Neural progenitor cell (in vitro differentiated cells): ENCODE measurements at regions not wholly inside any gene's neighbourhood (a gene's known extent, or its start where the extent isn't known, plus 50 kb on each side); places are given as distances from the start of the nearest gene placed in this dataset.

Source experiments
- DNase-seq: peaks from one replicate; pipeline ENCODE4 v3.0.0-alpha.2; 2016; ENCODE audit warnings: low spot score
- H2AFZ ChIP-seq: fragments of 200-600 bp; sonication (generic); replicated peaks from 2 replicates; pipeline ENCODE4 v1.6.1; 2016; ENCODE audit warnings: antibody characterized with exemption
- H3F3A ChIP-seq: fragments of 200-600 bp; sonication (generic); 2 replicates; pipeline ENCODE4 v1.6.1; 2016; ENCODE audit warnings: antibody characterized with exemption, low read depth
- H3K27ac ChIP-seq: fragments of 200-600 bp; sonication (generic); 2 replicates; pipeline ENCODE4 v1.5.1; 2016; ENCODE audit warnings: mild to moderate bottlenecking
- H3K27me3 ChIP-seq: fragments of 200-600 bp; sonication (generic); 2 replicates; pipeline ENCODE4 v1.6.1; 2016; ENCODE audit warnings: mild to moderate bottlenecking, moderate library complexity
- H3K36me3 ChIP-seq: fragments of 200-600 bp; sonication (generic); 2 replicates; pipeline ENCODE4 v1.5.1; 2016
- H3K4me1 ChIP-seq: fragments of 200-600 bp; sonication (generic); 2 replicates; pipeline ENCODE4 v1.6.1; 2016; ENCODE audit warnings: mixed run types
- H3K4me2 ChIP-seq: fragments of 200-600 bp; sonication (generic); 2 replicates; pipeline ENCODE4 v1.6.1; 2016
- H3K4me3 ChIP-seq: fragments of 200-600 bp; sonication (generic); 2 replicates; pipeline ENCODE4 v1.5.1; 2016
- H3K79me2 ChIP-seq: fragments of 200-600 bp; sonication (generic); 2 replicates; pipeline ENCODE4 v1.6.1; 2016; ENCODE audit warnings: low read depth
- H3K9ac ChIP-seq: fragments of 200-600 bp; sonication (generic); 2 replicates; pipeline ENCODE4 v1.6.1; 2016
- H3K9me3 ChIP-seq: fragments of 200-600 bp; sonication (generic); 2 replicates; pipeline ENCODE4 v1.5.1; 2016; ENCODE audit warnings: low read depth
- H4K20me1 ChIP-seq: fragments of 200-600 bp; sonication (generic); 2 replicates; pipeline ENCODE4 v1.6.1; 2016; ENCODE audit warnings: low read depth
- H3K27ac Mint-ChIP-seq: 3 replicates; pipeline ENCODE4 v1.8.0; 2021; ENCODE audit warnings: mixed read lengths
- H3K27me3 Mint-ChIP-seq: 2 replicates; pipeline ENCODE4 v1.8.0; 2022; ENCODE audit warnings: low read depth, mild to moderate bottlenecking, inconsistent platforms, moderate library complexity, mixed read lengths; ENCODE audit not compliant: insufficient read depth
- H3K36me3 Mint-ChIP-seq: 3 replicates; pipeline ENCODE4 v1.8.0; 2021; ENCODE audit warnings: mixed read lengths
- H3K4me1 Mint-ChIP-seq: 3 replicates; pipeline ENCODE4 v1.8.0; 2021; ENCODE audit warnings: mixed read lengths
- H3K4me3 Mint-ChIP-seq: 3 replicates; pipeline ENCODE4 v1.8.0; 2021; ENCODE audit warnings: mild to moderate bottlenecking, moderate library complexity, mixed read lengths
- H3K9me3 Mint-ChIP-seq: 3 replicates; pipeline ENCODE4 v1.8.0; 2020; ENCODE audit warnings: mixed read lengths
- EZH2 ChIP-seq: fragments of 200-600 bp; sonication (generic); IDR thresholded peaks from 2 replicates; pipeline ENCODE4 v1.6.1; 2017; ENCODE audit warnings: antibody characterized with exemption, mild to moderate bottlenecking, moderate library complexity
- EZH2phosphoT487 ChIP-seq: fragments of 200-600 bp; sonication (generic); IDR thresholded peaks from 2 replicates; pipeline ENCODE4 v1.6.1; 2017; ENCODE audit warnings: antibody characterized with exemption
- TF ChIP-seq, protein P1 (sequence below): fragments of 200-600 bp; sonication (generic); IDR thresholded peaks from 2 replicates; pipeline ENCODE4 v1.5.1; 2017; ENCODE audit warnings: antibody characterized with exemption, mild to moderate bottlenecking

DNA sequence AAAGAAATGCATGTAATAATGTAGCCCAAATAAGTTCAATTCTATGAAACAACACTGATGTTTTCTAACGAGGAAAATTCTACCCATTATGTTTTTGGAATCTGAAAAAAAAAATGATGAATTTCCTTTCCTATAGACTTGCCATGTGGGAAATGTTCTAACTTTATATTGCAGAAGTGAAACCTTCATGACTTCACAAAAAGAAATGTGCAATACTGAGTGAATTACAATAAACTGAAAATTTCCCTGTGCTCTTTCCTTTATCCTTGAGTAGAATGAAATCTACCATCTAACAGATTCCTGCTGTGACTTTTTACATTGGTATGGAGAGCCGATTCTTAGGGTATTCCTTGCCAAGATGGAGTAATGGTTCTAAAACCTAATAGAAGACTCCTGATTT is 1622.5 kb downstream of the MAT2B start:
- no peak overlapping the region for H2AFZ ChIP-seq
- H3K9me3 ChIP-seq: no peaks in the 10 kb centered on the region
- H3K36me3 ChIP-seq: no peaks in the 10 kb centered on the region
- Mint-ChIP-seq H3K27ac (no peak overlapping the region), H3K4me3 (no peak overlapping the region), H3K4me1 (peaks cover 2% of the 10 kb centered on the region), H3K9me3 (no peaks in the 10 kb centered on the region), H3K36me3 (no peaks in the 10 kb centered on the region), H3K27me3 (no peaks in the 10 kb centered on the region)
- H3K9ac ChIP-seq: no peak overlapping the region
- TF ChIP-seq EZH2phosphoT487 (no peak), EZH2 (no peak)
- TF ChIP-seq, protein P1, sequence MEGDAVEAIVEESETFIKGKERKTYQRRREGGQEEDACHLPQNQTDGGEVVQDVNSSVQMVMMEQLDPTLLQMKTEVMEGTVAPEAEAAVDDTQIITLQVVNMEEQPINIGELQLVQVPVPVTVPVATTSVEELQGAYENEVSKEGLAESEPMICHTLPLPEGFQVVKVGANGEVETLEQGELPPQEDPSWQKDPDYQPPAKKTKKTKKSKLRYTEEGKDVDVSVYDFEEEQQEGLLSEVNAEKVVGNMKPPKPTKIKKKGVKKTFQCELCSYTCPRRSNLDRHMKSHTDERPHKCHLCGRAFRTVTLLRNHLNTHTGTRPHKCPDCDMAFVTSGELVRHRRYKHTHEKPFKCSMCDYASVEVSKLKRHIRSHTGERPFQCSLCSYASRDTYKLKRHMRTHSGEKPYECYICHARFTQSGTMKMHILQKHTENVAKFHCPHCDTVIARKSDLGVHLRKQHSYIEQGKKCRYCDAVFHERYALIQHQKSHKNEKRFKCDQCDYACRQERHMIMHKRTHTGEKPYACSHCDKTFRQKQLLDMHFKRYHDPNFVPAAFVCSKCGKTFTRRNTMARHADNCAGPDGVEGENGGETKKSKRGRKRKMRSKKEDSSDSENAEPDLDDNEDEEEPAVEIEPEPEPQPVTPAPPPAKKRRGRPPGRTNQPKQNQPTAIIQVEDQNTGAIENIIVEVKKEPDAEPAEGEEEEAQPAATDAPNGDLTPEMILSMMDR: no peak
- no peaks in the 10 kb centered on the region for H3K79me2 ChIP-seq
- no peak overlapping the region for H3K27ac ChIP-seq
- no peak for DNase-seq
- H3F3A ChIP-seq: no peaks in the 10 kb centered on the region
- no peak overlapping the region for H3K4me2 ChIP-seq
- H3K27me3 ChIP-seq: no peaks in the 10 kb centered on the region
- no peaks in the 10 kb centered on the region for H4K20me1 ChIP-seq
- H3K4me3 ChIP-seq: no peak overlapping the region
- no peaks in the 10 kb centered on the region for H3K4me1 ChIP-seq

DNA sequence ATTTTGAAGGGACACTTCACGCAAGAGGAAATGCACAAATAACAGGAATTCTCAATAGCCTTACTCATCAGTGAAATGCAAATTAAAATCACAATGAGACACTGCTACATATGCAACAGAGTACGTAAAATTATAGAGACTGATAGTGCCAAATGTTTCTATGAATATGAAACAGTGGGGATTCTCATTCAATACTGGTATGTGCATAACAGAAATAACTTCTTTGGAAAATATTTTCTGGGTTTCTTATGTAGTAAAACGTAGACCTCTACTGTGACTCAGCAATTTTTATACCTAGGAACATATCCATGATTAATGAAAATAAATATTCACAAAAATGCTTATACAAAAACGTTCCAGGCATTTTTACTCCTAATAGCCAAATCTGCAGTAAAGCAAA is 1625.2 kb downstream of the MAT2B start:
- Mint-ChIP-seq H3K27me3 (no peaks in the 10 kb centered on the region), H3K4me3 (no peak overlapping the region), H3K27ac (no peak overlapping the region), H3K36me3 (no peaks in the 10 kb centered on the region), H3K4me1 (peaks cover 8% of the 10 kb centered on the region), H3K9me3 (no peaks in the 10 kb centered on the region)
- no peaks in the 10 kb centered on the region for H3K27me3 ChIP-seq
- H3K9me3 ChIP-seq: no peaks in the 10 kb centered on the region
- no peaks in the 10 kb centered on the region for H3K79me2 ChIP-seq
- DNase-seq: no peak
- H3K4me3 ChIP-seq: no peak overlapping the region
- peaks cover 8% of the 10 kb centered on the region for H3K4me1 ChIP-seq
- no peaks in the 10 kb centered on the region for H3K36me3 ChIP-seq
- no peaks in the 10 kb centered on the region for H4K20me1 ChIP-seq
- peaks cover 5% of the 10 kb centered on the region for H3F3A ChIP-seq
- no peak overlapping the region for H2AFZ ChIP-seq
- no peak overlapping the region for H3K9ac ChIP-seq
- H3K4me2 ChIP-seq: no peak overlapping the region
- H3K27ac ChIP-seq: no peak overlapping the region
- TF ChIP-seq EZH2 (no peak), EZH2phosphoT487 (no peak)
- TF ChIP-seq, protein P1: no peak

- Mint-ChIP-seq H3K9me3 (no peaks in the 10 kb centered on the region), H3K4me3 (no peak overlapping the region), H3K27ac (no peak overlapping the region), H3K4me1 (peaks cover 23% of the 10 kb centered on the region), H3K36me3 (no peaks in the 10 kb centered on the region), H3K27me3 (no peaks in the 10 kb centered on the region)
- no peak overlapping the region for H3K27ac ChIP-seq
- no peak for DNase-seq
- H3F3A ChIP-seq: peaks cover 19% of the 10 kb centered on the region
- peaks cover 32% of the 10 kb centered on the region for H3K4me1 ChIP-seq
- no peaks in the 10 kb centered on the region for H3K9me3 ChIP-seq
- no peaks in the 10 kb centered on the region for H4K20me1 ChIP-seq
- no peak overlapping the region for H3K4me3 ChIP-seq
- no peak overlapping the region for H3K4me2 ChIP-seq
- no peaks in the 10 kb centered on the region for H3K27me3 ChIP-seq
- H3K79me2 ChIP-seq: no peaks in the 10 kb centered on the region
- no peak overlapping the region for H3K9ac ChIP-seq
- H3K36me3 ChIP-seq: no peaks in the 10 kb centered on the region
- TF ChIP-seq EZH2phosphoT487 (no peak), EZH2 (no peak)
- TF ChIP-seq, protein P1: no peak
- no peak overlapping the region for H2AFZ ChIP-seq
Measured at GRCh38 chr5:165134155-165134554, 1628.7 kb downstream of the MAT2B start.

DNA sequence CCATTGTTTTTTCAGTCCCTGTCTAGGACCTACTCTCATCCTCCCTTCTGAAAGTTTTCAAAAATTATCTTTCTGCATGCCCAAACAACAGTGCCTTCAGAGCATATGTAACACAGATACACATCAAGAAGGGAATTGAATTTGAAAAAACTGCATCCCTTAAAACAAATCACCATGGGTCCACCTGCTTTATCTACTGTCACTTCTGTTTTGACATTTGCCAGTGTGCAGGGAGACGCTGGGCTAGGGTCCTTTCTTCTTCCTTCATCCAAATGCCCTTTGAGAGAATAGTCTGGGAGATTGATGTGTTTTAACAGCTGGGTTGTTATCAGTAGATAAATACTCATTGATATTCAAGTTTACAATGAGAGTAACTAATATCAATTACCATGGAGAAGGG is 1630.1 kb downstream of the MAT2B start:
- H3K27ac ChIP-seq: no peak overlapping the region
- H3K4me3 Mint-ChIP-seq: no peak overlapping the region

More for the DNA sequence above, 1630.1 kb downstream of the MAT2B start:
- no peak for DNase-seq
- Histone ChIP-seq H3K4me3 (no peak overlapping the region), H3K36me3 (no peaks in the 10 kb centered on the region), H3K27me3 (no peaks in the 10 kb centered on the region), H3K79me2 (no peaks in the 10 kb centered on the region), H2AFZ (peak overlapping the region; percentile 78), H3K9ac (no peak overlapping the region), H3K9me3 (no peaks in the 10 kb centered on the region), H3K4me1 (peaks cover 46% of the 10 kb centered on the region), H3F3A (peaks cover 19% of the 10 kb centered on the region), H4K20me1 (no peaks in the 10 kb centered on the region), H3K4me2 (no peak overlapping the region)
- Mint-ChIP-seq H3K4me1 (peaks cover 34% of the 10 kb centered on the region), H3K27ac (no peak overlapping the region), H3K27me3 (no peaks in the 10 kb centered on the region), H3K9me3 (no peaks in the 10 kb centered on the region), H3K36me3 (no peaks in the 10 kb centered on the region)
- TF ChIP-seq EZH2 (no peak), EZH2phosphoT487 (no peak)
- TF ChIP-seq, protein P1: no peak
